Stimulated activated CD4-positive, alpha-beta T cell treated with anti-CD3 and anti-CD28 coated beads, Interleukin-2, amount 100 ng/mL, for 24 hours (primary cell): ENCODE measurements at regions not wholly inside any gene's neighbourhood (a gene's known extent, or its start where the extent isn't known, plus 50 kb on each side); places are given as distances from the start of the nearest gene placed in this dataset.
"Not testable (repeated sequence)": the region's sequence is repeated elsewhere in the genome, so short reads cannot be mapped to it uniquely, and the experiment has no call there.

Experiments used
- DNase-seq, 2 donors: peaks; one replicate each; pipeline ENCODE4 v3.0.0-alpha.2; 2020

GRCh38 chr9:33695856-33696255 is 99.5 kb upstream of the PRSS3 start:
- DNase-seq: no peak

- DNase-seq: no peak
Measured at GRCh38 chr9:33697171-33697570, 98.2 kb upstream of the PRSS3 start.

DNA sequence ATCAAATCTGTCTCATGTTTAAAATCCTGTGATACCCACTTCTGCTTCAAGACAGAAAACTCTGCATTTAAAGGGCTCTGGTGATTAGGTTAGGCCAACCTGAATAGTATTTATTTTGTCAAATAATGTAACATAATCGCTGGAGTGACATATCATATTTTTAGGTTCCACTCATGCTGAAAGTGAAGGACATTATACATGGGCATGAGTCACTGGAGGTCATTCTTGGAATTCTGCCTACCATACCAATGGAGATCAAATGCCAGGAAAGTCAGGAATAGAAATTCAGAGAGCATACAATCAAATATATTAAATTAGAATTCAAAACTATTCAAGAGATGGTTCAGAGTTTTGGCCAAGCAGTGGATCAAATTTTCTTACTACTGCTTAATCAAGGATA is 97.1 kb upstream of the PRSS3 start:
- no peak for DNase-seq

DNA sequence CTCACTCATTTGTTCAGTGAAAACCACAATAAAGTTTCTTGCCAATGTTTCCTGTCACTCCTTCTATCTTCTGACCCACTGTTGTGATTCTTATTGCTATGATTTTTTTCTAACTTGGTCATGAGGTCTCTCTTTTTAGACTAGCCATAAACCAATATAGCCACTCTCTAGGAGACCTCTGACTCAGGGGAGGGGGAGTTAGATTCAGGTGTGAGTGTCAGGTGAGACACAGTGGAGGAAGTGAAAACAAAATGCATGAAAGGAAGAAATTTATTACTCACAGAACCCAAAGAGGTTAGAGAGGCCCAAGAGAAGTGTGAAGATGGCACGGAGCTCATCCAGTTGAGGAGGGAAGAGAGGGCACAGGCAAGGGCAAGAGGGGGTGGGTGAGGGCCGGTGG is 94.4 kb upstream of the PRSS3 start:
- DNase-seq: not testable (repeated sequence)

DNA sequence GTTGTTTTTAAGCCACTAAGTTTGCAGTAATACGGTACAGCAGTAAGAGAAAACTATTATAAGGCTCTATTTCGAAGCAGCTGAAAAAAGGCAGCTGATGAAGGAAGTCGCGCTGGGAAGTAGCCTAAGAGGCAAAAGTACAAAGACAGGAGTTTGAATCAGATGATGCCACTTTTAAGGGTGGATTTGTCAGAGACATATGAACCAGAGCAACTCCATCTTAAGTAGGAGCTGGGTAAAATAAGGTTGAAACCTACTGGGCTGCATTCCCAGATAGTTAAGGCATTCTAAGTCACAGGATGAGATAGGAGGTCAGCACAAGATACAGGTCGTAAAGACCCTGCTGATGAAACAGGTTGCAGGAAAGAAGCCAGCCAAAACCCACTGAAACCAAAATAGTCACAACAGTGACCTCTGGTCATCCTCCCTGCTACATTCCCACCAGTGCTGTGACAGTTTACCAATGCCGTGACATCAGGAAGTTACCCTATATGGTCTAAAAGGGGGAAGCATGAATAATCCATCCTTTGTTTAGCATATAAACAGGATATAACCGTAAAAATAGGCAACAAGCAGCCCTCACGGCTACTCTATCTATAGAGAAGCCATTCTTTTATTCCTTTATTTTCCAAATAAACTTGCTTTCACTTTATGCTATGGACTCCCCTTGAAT is 91.8 kb upstream of the PRSS3 start:
- DNase-seq: no peak

DNA sequence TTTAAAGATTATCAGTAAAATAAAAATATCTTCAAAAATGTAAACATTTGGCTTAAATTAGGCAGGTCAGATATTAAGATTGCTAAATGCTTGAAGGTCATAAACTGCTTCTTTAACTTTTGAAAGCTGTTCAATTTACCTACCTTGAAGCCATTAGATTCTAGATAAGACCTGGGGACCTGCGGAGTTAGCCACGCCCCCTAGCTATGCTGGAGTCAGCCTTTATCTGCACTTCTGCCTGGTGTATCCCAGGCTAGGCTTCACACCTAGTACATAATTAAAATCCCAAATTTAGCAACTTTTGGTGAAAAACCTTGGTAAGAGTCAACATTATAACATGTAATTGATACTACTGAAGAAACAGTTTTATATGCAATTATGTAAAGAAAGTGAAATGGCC is 89.9 kb upstream of the PRSS3 start:
- not testable (repeated sequence) for DNase-seq

DNA sequence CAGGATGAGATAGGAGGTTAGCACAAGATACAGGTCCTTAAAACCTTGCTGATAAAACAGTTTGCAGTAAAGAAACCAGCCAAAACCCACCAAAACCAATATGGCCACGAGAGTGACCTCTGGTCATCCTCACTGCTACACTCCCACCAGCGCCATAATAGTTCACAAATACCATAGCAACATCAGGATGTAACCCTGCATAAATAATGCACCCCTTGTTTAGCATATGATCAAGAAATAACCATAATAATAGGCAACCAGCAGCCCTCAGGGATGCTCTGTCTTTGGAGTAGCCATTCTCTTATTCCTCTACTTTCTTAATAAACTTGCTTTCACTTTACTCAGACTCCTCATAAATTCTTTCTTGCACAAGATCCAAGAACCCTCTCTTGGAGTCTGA is 86.9 kb upstream of the PRSS3 start:
- no peak for DNase-seq

- no peak for DNase-seq
Measured at GRCh38 chr9:33709269-33709668, 86.1 kb upstream of the PRSS3 start.

- DNase-seq: not testable (repeated sequence)
Measured at GRCh38 chr9:33711418-33711817, 83.9 kb upstream of the PRSS3 start.

GRCh38 chr9:33714989-33715388 is 80.4 kb upstream of the PRSS3 start:
- DNase-seq: no peak

DNA sequence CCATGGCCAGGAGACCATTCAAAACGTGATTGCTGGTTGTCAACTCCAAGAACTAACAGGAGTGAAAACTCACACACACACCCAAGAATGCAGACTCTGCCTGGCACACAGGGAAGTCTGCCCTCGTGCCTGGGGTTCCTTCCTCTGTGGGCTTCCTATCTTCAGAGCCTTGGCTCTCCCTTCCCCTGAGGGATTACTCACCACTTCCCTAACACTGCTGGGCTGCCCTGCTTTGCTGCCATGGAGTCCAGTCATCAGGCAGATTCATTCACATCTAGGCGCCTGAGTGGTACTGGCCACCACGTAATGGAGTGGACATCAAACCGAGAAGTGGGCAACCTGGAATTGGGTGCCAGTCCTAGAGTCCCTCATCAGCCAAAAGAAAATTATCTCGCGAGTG is 76.4 kb upstream of the PRSS3 start:
- no peak for DNase-seq

DNA sequence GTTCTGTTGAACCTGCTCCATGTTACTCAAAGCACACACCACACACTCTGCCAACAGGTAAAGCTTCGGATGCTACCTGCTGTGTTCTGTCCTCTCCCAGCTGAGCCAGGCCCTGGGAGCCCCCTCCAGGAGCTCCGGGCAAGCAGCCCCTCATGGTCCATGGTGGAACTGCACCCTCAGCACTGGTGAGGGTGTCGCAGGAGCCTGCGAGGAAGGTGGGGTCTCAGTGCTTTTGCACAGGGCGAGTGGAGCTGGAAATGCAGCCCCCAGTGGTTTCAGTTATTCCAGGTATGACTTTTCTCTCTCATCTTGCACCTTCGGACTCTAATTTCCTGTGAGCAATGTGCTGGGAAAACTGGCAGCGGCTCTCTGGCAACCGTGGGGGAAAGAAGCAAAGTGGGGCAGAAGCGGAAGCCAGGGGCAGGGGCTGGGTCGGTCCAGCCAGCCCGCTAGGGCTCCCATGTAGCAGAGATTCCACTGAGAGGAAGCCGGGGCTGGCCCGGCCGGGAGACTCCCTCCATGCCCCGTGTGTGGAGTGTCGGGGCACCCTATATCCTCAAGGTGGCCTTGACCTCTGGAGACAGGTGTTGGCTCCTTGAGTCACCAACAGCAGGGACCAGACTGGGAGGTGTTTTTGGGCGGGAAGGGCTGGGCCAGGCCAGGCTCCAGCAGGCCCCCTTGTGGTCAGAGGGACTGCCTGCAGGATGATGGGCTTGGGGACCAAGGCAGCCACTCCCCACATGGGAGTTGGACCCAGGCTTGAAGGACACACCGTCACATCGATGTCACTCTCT is 75.6 kb upstream of the PRSS3 start:
- peak; percentile 40 to 54 for DNase-seq

DNA sequence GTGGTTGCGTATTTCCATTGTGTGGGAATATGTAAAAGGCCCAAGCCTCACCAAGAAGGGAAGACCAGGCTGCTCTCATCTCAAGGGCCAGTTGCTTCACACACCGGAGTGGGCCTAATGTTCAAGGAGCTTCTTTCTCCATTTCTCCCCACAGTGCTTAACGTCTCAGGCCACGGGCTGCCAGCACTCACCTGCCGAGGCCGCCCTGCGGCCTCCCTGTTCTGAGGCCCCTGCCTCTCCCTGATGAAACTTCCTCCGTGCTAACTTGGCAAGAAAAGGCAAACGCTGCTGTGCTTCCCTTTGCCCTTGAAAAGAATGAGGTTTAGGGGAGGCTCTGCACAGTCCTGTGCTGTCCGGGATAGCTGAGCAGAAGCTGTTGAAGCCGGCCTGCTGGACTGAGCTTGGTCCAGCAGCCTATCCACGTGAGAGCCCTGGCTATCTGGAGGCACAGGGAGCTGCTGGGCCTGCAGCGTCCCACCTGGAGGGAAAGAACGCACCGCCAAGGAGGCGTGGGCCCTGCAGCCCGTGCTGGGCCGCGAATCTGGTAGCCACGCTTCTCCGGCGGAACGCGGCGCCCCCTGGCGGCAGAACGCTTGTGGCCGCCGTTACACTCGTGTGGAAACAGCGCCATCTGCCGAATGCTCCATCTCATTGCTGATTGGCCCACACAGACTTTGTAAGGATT is 73.5 kb upstream of the PRSS3 start:
- peak; percentile 92 to 93 for DNase-seq

DNA sequence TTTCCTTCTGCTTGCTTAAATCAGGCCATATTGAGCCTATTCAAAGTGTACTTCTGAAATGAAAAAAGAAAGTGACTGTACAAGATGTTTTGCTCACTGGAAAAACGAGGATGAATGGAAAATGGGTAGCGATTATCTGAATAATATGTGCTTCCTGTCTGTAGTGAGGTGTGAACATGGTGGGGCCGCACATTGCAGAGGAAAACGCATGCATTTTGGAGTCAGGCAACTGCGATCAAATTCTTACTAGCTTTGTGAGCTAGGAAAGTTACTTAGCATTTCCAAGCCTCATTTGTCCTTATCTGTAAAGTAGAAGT is 73.0 kb upstream of the PRSS3 start:
- DNase-seq: no peak

DNA sequence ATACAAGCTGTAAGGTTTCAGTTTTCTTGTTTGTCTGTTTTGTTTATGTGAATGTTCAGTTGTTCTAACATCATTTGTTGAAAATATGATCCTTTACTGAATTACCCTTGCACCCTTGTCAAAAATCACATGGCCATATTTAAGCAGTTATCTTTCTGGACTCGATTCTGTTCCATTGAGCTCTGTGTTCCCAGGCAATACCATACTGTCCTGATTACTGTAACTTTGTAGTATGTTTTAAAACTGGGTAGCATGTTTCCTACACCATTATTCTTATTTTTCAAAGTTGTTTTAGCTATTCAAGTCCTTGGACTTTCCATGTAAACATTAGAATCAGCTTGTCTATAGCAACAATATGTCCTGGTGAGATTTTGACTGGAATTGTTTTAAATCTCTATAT is 66.7 kb upstream of the PRSS3 start:
- no peak for DNase-seq

- no peak for DNase-seq
Measured at GRCh38 chr9:33731142-33731541, 64.2 kb upstream of the PRSS3 start.

DNA sequence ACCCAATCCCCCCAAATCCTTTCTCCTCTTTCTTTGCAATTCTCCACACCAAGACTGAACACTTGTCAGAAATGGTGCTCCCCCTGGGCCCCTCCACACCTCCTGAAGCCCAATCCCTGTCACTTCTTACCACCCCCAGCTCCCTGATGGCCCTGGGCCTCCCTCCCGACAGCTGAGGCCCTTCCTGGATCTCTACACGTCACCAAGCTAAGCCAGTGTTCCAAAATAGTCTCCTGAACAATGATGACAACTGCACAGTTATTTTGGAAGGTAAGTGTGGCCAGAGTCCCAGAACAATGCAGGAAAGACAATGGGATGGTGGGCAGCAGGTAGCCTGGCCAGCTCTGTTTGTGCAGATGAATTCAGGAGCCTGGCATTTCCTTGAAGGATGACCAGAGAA is 63.7 kb upstream of the PRSS3 start:
- no peak for DNase-seq

GRCh38 chr9:33734247-33734940 is 61.0 kb upstream of the PRSS3 start:
- DNase-seq: not testable (repeated sequence)

- DNase-seq: not testable (repeated sequence)
Measured at GRCh38 chr9:33734941-33735835, 60.2 kb upstream of the PRSS3 start.

- DNase-seq: no peak
Measured at GRCh38 chr9:33737811-33738606, 57.4 kb upstream of the PRSS3 start.

- DNase-seq: no peak
Measured at GRCh38 chr9:33739398-33739797, 56.0 kb upstream of the PRSS3 start.

- no peak for DNase-seq
Measured at GRCh38 chr9:33740075-33740474, 55.3 kb upstream of the PRSS3 start.
